Nephron progenitor cell (in vitro differentiated cells): ENCODE measurements at regions not wholly inside any gene's neighbourhood (a gene's known extent, or its start where the extent isn't known, plus 50 kb on each side); places are given as distances from the start of the nearest gene placed in this dataset.
"Not testable (repeated sequence)": the region's sequence is repeated elsewhere in the genome, so short reads cannot be mapped to it uniquely, and the experiment has no call there.

Source experiments
- DNase-seq: peaks from one replicate; pipeline ENCODE4 v3.0.0; 2021
- H3K27ac Mint-ChIP-seq: 2 replicates; pipeline ENCODE4 v1.8.0; 2021; ENCODE audit warnings: mild to moderate bottlenecking, moderate library complexity, mixed read lengths
- H3K27me3 Mint-ChIP-seq: 2 replicates; pipeline ENCODE4 v1.8.0; 2021; ENCODE audit warnings: mild to moderate bottlenecking, low read depth, mixed read lengths; ENCODE audit not compliant: poor library complexity
- H3K36me3 Mint-ChIP-seq: 2 replicates; pipeline ENCODE4 v1.8.0; 2021; ENCODE audit warnings: low read depth, mixed read lengths
- H3K4me1 Mint-ChIP-seq: 2 replicates; pipeline ENCODE4 v1.8.0; 2021; ENCODE audit warnings: mixed read lengths
- H3K4me3 Mint-ChIP-seq: 2 replicates; pipeline ENCODE4 v1.8.0; 2021; ENCODE audit warnings: mild to moderate bottlenecking, moderate library complexity, mixed read lengths
- H3K9me3 Mint-ChIP-seq: 2 replicates; pipeline ENCODE4 v1.8.0; 2021; ENCODE audit warnings: mild to moderate bottlenecking, moderate library complexity, mixed read lengths
- TF ChIP-seq, protein P1 (sequence below): fragments of 200-600 bp; sonication (generic); IDR thresholded peaks from 2 replicates; pipeline ENCODE4 v1.5.0; 2021; ENCODE audit warnings: antibody characterized with exemption

DNA sequence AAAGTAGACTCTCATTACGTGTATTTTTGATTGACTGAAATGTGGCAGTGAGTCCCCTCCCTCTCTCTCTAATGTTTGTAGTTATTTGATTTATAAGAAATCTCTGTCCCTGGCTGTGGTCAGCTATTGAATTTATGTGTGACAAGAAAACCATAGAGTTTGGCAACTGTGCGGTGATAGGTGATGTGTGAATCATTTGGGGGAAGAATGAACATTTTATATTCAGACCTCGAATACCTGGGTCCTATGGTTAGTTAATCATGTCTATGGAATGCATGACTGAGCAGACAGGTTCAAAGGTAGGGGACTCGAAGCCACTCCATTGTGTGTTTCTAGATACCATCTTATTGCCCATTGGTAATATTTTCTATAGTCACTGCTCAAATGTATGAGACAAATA lies 712.1 kb downstream of the MECOM start:
- H3K9me3 Mint-ChIP-seq, result peaks cover 8% of the 10 kb centered on the region
- DNase-seq, result no peak
- TF ChIP-seq, protein P1, sequence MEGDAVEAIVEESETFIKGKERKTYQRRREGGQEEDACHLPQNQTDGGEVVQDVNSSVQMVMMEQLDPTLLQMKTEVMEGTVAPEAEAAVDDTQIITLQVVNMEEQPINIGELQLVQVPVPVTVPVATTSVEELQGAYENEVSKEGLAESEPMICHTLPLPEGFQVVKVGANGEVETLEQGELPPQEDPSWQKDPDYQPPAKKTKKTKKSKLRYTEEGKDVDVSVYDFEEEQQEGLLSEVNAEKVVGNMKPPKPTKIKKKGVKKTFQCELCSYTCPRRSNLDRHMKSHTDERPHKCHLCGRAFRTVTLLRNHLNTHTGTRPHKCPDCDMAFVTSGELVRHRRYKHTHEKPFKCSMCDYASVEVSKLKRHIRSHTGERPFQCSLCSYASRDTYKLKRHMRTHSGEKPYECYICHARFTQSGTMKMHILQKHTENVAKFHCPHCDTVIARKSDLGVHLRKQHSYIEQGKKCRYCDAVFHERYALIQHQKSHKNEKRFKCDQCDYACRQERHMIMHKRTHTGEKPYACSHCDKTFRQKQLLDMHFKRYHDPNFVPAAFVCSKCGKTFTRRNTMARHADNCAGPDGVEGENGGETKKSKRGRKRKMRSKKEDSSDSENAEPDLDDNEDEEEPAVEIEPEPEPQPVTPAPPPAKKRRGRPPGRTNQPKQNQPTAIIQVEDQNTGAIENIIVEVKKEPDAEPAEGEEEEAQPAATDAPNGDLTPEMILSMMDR, result no peak
- H3K27ac Mint-ChIP-seq, result no peak overlapping the region
- no peaks in the 10 kb centered on the region for H3K27me3 Mint-ChIP-seq
- peaks cover 8% of the 10 kb centered on the region for H3K4me1 Mint-ChIP-seq
- no peaks in the 10 kb centered on the region for H3K36me3 Mint-ChIP-seq
- H3K4me3 Mint-ChIP-seq, result no peak overlapping the region

DNA sequence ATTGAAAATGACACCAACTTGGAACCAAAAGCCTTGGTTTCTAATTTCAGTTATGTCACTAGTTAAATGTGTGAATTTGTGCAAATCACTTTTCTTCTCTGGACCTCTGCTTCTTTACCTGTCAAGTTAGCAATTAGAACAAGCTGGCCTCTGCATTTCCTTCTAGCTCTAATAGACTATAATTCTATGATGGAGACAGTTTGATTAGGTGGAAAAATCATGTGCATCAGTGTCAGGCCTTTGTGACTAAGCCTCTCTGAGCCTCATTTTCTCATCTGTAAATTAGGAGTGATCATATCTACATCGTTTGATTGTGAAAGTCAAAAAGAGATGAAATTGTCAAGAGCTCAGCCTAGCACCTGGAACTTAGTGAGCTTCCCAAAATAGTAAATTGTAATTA lies 712.9 kb downstream of the MECOM start:
- H3K4me1 Mint-ChIP-seq, result peaks cover 8% of the 10 kb centered on the region

DNA sequence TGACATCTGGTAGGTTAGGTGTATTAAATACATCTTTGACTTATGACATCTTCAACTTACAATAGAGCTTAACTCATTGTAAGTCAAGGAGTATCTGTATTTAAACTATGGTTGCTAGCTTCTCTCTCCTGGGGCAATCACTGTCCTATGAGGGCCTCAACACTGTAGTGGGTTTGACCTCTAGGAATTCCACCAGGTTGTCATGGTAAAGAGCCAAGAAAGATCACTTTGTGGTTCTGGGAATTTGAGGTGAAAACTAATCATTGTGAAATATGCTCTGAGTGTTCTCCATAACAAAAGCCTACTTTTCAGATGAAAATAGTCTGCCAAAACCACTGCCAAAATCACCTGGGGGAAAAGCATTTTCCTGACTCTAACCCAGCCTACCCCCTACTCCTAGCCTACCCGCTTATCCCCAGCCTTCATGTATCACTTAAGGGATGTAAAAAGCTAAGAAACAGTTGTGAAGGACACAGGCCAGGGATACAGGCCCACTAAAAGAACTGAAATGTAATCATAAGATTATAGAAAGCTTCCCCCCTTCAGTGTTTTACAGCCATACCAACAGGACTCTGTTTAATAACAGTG lies 723.8 kb downstream of the MECOM start:
- no peaks in the 10 kb centered on the region for H3K36me3 Mint-ChIP-seq
- peaks cover 17% of the 10 kb centered on the region for H3K9me3 Mint-ChIP-seq
- no peak overlapping the region for H3K4me3 Mint-ChIP-seq
- H3K27ac Mint-ChIP-seq, result no peak overlapping the region
- DNase-seq, result no peak
- no peaks in the 10 kb centered on the region for H3K4me1 Mint-ChIP-seq
- H3K27me3 Mint-ChIP-seq, result no peaks in the 10 kb centered on the region
- TF ChIP-seq, protein P1, result no peak

More for the DNA sequence above, 712.9 kb downstream of the MECOM start:
- no peaks in the 10 kb centered on the region for H3K36me3 Mint-ChIP-seq
- H3K27ac Mint-ChIP-seq, result no peak overlapping the region
- H3K9me3 Mint-ChIP-seq, result peaks cover 8% of the 10 kb centered on the region
- H3K27me3 Mint-ChIP-seq, result no peaks in the 10 kb centered on the region
- DNase-seq, result no peak
- H3K4me3 Mint-ChIP-seq, result no peak overlapping the region
- TF ChIP-seq, protein P1, result no peak

DNA sequence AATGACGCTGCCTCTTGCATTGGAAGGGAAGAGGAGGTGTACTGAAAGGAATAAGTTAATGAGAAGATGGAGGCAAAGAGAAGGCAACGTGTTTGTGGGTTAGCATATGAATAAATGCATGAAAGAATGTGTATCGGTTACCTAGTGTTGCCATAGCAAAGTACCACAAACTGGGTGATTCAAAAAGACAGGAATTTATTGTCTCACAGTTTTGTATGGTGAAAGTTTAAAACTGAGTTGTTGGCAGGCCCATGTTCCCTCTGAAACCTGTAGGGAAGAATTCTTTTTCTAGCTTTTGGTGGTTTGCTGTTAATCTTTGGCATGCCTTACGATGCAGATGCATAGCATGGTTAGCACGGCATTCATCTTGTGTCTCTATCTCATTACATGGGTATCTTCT lies 729.9 kb downstream of the MECOM start:
- H3K36me3 Mint-ChIP-seq, result no peaks in the 10 kb centered on the region
- no peak overlapping the region for H3K4me3 Mint-ChIP-seq
- H3K27me3 Mint-ChIP-seq, result no peaks in the 10 kb centered on the region
- no peaks in the 10 kb centered on the region for H3K4me1 Mint-ChIP-seq
- TF ChIP-seq, protein P1, result no peak
- peaks cover 45% of the 10 kb centered on the region for H3K9me3 Mint-ChIP-seq
- H3K27ac Mint-ChIP-seq, result no peak overlapping the region
- DNase-seq, result no peak

DNA sequence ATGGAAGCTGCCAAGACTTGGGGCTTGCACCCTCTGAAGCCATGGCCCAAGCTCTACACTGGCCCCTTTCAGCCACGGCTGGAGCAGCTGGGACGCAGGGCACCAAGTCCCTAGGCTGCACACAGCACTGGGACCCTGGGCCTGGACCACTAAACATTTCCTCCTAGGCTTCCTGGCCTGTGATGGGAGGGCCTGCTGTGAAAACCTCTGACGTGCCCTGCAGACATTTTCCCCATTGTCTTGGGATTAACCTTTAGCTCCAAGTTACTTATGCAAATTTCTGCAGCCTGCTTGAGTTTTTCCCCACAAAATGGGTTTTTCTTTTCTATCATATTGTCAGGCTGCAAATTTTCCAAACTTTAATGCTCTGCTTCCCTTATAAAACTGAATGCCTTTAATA lies 733.5 kb downstream of the MECOM start:
- H3K27ac Mint-ChIP-seq, DNase-seq, H3K36me3 Mint-ChIP-seq, H3K27me3 Mint-ChIP-seq, H3K4me3 Mint-ChIP-seq, H3K4me1 Mint-ChIP-seq: not testable (repeated sequence)
- H3K9me3 Mint-ChIP-seq, result peaks cover 29% of the 10 kb centered on the region

DNA sequence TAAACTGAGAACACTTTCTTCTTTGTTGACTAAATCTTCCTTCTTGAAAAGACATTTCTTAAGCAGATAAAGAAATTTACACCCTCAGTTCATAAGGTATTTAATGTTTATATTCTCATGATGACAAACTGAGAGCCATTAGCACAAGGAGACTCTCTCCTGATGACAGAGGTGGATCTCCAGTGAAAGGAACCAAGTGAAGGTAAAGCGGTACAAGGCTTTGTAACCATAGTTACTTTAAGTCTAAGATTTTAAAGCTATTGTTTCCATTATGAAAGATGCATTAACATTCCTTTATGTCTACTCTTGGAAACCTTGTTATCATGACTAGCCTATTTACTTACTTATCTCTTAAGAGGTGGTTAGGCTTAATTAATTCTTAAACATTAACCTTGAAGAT lies 737.1 kb downstream of the MECOM start:
- Mint-ChIP-seq H3K27ac (no peak overlapping the region), H3K4me3 (no peak overlapping the region), H3K4me1 (no peaks in the 10 kb centered on the region), H3K9me3 (peaks cover 9% of the 10 kb centered on the region), H3K36me3 (no peaks in the 10 kb centered on the region), H3K27me3 (peaks cover 2% of the 10 kb centered on the region)
- TF ChIP-seq, protein P1, result no peak
- no peak for DNase-seq
